ENCODE measurements at regions not wholly inside any gene's neighbourhood (a gene's known extent, or its start where the extent isn't known, plus 50 kb on each side); places are given as distances from the start of the nearest gene placed in this dataset.
"Not testable (repeated sequence)": the region's sequence is repeated elsewhere in the genome, so short reads cannot be mapped to it uniquely, and the experiment has no call there.

- DNase-seq (ENCODE audit: low read depth in 2 of 2): no peak
Measured at GRCh38 chr5:167852515-167852914, 438.9 kb upstream of the WWC1 start.

GRCh38 chr5:167853421-167853820 lies 438.0 kb upstream of the WWC1 start:
- no peak for DNase-seq (ENCODE audit: low read depth in 2 of 2)

GRCh38 chr5:167855818-167856217 lies 435.6 kb upstream of the WWC1 start:
- DNase-seq (ENCODE audit: low read depth in 2 of 2): no peak

DNA sequence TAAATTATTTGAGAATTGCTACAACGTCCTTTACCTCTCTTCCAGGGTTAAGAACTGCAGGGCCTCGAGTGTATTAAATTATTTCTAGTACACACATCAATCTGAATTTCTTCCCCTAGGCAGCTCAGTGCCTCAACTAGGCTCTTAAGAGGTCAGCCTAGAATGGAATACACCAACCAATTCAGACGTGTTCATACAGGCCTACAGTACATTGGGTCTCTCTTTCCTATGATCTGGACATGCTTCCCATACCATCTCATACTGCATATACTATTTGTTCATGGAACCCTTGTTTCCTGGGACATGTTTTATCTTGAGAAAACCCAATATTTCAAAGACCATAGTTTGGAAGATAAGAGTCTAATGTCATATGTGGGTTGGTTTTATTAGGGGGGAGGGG lies 434.1 kb upstream of the WWC1 start:
- DNase-seq (ENCODE audit: low read depth in 2 of 2): no peak

DNA sequence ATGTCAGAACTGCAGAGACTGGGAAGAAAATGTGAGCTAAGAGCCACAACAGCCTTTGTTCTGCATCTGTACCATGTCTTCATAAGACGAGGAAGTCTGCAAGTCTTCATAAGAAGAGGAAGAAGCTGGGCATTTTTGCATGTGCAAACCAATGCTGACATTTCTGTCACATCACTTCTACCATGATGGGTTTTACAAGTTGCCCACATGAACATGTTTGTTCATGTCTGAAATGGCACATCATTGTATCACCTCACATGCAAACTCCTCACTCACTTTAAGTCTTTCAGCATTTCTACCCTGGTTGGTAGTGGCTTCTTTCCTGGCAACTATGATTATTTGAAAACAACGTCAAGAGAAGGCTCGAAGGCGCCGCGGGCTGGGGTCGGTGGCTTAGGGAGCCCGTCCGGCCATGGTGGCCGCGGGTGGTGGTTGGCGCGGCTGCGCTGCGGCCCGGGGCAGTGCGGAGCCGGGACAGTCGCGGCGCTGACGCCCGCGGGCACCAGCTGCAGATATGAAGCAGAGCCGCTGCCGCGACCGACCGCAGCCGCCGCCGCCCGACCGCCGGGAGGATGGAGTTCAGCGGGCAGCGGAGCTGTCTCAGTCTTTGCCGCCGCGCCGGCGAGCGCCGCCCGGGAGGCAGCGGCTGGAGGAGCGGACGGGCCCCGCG lies 433.1 kb upstream of the WWC1 start:
- not testable (repeated sequence) for DNase-seq (ENCODE audit: low read depth in 2 of 2)

DNA sequence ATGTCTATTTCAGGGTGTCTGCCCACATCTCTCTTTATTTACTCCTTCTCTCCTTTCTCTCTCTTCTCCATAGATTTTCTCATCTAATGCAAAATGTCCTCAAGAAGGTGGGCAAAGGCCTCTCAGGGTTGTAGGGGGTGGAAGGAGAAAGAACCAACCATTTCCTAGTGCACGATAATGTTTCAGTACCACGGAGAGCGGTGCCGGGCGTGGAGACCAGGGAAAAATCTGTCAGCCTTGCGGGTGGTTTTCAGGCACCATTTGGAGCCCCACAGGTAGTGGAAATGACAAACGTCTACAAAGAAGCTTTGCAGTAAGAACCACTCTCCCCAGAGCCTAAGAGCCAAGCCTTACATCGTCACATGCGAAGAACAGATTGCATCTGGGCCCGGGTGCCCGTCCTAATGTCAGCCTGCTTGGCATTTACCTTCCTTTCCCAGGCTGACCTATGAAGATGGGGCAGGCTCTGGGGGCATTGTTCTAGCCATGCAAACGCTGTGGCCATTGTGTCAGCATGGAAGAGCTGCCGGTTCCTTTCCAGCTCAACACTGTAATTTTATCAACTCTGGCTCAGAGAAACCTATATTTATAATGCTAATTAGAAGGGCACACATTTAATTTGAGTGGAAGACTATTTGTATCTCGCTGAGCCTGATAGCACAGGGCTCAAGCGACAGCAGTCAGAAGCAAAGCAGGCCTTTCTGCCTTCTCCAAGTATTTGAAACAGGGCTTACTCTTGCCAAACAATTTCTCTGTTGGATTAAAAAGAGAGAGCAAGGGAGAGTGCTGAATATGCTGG lies 430.1 kb upstream of the WWC1 start:
- DNase-seq (ENCODE audit: low read depth in 2 of 2): no peak

DNA sequence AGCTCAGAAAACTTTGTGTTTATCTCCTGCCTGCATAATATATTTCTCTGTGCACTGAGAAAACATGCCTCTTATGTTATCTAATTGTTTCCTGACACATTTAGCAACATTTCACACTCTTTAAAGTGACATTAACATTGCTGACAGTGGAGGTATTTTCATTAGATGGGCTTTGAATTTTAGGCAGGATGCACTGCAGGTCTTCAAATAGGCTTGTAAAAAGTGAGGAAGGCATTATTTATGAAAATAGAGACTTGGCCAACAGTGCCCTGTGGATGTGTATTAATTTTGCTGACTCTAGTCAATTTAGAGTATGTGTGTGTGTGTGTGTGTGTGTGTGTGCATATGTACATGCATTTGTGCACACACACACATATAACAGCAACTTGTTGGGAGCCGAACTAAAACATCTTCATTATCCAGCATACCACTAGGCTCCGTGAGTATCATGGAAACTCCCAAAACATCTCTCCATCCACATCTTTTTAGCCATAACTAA lies 429.5 kb upstream of the WWC1 start:
- no peak for DNase-seq (ENCODE audit: low read depth in 2 of 2)

DNA sequence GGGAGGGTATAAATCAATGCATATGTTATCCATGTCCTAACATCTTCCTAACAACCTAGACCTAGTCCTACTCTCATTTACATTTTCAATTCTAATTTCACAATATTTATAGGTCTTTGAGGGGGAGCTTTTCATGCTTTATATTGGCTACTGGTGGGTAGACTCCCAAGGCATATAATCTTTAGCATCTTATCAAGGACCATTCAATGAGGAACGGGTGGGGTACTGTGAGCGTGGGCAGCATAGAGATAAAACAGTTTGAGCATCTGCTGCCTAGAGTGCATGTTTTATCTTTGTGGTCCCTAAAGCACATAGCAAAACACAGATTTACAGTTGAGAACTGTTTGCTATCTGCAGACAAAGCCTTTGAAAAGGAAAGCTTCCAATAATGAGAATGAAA lies 427.6 kb upstream of the WWC1 start:
- DNase-seq (ENCODE audit: low read depth in 2 of 2): no peak

GRCh38 chr5:167864801-167865200 lies 426.6 kb upstream of the WWC1 start:
- no peak for DNase-seq (ENCODE audit: low read depth in 2 of 2)

GRCh38 chr5:167866797-167867196 lies 424.6 kb upstream of the WWC1 start:
- no peak for DNase-seq (ENCODE audit: low read depth in 2 of 2)

DNA sequence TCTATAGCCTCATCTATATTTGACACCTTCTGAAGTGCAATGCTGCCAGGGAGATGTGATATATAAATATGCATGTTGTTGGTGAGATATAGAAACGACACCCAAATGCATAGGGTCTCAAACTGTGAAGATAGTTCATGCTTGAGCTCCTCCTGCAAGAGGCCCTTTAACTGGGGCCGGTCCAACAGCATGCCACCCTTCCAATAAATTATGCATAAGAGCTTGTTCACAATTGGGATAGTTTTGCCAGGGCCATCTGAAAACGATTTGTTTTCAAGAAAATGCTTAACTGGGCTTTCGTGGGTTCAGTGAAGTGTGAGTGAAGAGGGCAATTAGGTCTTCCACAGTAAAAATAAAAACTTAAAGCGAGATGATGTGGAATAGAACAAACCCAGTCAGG lies 424.2 kb upstream of the WWC1 start:
- DNase-seq (ENCODE audit: low read depth in 2 of 2): no peak

- DNase-seq (ENCODE audit: low read depth in 2 of 2): no peak
Measured at GRCh38 chr5:167869125-167869524, 422.3 kb upstream of the WWC1 start.

DNA sequence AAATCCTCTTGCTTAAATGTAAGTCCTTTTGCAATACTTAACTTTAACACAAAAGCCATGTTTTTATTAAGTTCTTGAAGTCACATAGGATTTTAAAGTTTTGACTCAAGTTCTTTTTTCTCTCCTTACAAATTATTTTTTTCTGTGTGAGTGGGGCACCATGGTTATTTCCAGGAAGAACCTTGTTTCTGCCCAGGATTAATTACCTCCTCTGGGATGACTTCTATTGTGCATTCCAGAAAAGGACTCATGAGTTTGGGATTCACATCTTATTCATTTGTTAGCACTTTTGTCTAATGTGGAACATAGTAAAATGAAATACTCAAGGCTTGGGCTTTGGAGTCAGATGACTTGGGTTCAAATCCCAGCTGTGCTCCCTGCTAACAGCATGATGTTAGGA lies 421.4 kb upstream of the WWC1 start:
- no peak for DNase-seq (ENCODE audit: low read depth in 2 of 2)

DNA sequence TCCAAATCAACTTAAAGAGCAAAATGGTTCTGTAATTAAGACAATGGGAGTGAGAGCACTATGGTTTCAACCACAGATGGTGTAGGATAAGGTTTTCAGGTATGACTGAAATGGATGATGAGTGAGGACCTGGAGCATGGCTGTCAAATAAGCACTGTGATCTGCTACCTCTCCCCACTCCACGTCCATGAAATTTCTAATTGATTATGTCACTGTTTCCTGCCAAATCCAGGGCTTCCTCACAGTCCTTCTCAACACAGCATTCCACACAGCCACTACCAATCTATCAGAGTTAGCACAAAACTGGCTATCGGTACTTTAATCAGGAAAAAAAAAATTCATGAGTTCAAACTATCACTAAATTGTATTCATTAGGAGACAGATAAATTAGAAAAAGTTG lies 420.4 kb upstream of the WWC1 start:
- DNase-seq (ENCODE audit: low read depth in 2 of 2): no peak

GRCh38 chr5:167872791-167873190 lies 418.7 kb upstream of the WWC1 start:
- DNase-seq (ENCODE audit: low read depth in 2 of 2): no peak

DNA sequence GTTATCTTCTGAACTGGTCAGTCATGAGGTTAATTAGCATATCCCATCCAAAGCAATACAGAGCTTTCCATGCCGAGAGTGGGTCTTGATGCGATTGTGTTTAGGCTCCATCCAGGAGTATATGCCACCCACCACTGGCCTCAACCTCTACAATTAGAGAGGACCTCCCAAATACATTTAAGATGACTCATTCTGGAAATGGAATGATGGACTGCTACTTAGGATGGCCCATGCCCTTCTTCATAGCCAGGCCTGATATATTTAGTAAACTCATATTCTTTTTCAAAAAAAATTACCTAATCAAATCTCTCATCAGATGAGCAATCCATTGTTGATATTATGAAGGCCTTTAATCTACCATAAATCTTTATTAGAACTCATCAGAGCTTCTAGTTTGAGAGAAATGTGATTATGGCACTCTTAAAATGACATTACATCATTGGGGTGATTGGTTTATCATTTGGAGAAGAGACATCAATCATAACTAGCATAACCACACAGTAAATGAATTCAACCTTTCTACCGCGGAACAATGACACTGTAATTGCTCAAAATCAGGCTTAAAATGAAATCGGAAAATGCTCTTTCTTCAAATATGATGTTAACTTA lies 414.2 kb upstream of the WWC1 start:
- no peak for DNase-seq (ENCODE audit: low read depth in 2 of 2)

GRCh38 chr5:167877924-167878323 lies 413.5 kb upstream of the WWC1 start:
- DNase-seq (ENCODE audit: low read depth in 2 of 2): no peak

DNA sequence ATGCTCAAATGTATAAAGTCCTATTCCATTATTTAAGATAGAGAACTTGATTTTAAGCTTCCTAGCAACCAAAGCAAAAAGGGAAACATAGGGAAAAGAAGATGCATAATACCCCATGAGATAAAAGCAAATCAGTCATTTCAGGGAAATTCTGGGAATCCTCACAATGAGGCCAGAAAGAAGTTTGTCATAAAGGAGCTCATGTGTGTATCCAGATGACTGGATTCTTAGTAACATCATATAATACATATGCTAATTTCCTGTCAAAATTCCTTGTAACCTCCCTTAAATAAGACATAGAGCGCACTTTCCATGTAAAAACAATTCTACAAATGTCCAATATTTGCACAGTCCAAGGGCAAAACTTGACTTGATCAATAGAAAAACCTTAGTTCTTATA lies 411.0 kb upstream of the WWC1 start:
- DNase-seq (ENCODE audit: low read depth in 2 of 2): no peak

DNA sequence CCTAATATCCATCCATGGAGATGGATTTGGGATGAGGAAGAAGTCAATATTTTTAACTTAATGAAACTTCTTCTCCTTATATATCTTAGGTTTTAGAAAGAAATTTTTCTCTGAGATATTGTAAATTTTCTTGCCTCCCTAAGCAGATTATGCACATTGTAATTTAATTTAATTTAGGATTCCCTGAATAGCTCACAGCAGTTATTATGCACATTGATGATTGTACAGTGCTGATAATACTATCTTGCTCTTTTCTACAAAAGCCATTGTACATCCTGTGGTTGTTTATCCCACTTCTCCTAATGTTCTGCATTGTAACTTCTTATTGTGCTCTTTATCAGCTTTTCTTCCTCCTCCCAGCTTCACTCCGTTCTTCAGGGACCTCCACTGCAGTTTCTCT lies 410.4 kb upstream of the WWC1 start:
- no peak for DNase-seq (ENCODE audit: low read depth in 2 of 2)

- DNase-seq (ENCODE audit: low read depth in 2 of 2): no peak
Measured at GRCh38 chr5:167886196-167886595, 405.2 kb upstream of the WWC1 start.

DNA sequence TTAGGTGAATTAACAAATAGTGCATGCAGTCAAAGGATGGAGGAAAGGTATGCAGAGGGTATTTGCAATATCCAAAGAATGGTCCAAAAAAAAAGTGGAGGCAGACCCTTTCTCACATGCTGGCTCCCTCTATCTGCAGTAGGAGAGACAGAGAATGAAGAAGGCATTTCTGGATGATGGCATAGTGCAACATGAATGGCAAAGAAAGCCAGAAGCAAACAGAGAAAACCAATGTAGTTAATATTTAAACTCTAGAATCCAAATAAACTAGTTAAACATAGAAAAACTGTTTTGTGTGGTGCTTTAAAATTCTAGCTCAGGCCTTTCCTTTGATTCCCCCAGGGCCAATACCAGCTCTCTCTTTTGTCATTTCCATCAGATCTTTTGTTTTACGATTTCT lies 403.1 kb upstream of the WWC1 start:
- DNase-seq (ENCODE audit: low read depth in 2 of 2): no peak

DNA sequence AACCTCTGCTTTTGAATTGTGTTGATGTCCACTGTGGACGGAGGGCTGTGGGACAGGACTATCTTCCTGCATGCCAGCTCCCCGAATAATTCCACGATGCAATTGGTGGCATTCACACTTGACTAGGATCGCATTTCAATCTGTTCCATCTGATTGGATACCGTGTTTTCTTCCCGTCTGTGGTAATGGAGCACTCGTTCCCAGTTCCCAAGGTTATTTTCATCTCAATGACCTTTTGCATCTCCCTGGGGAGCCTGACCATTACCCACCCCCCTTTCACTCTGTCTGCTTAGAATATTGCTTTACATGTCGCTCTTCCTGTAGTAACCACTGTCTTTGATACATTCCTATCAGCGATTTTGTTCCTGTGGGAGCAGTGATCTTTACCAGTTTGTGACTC lies 402.2 kb upstream of the WWC1 start:
- no peak for DNase-seq (ENCODE audit: low read depth in 2 of 2)

Data from activated CD4-positive, alpha-beta T cell treated with anti-CD3 and anti-CD28 coated beads for 24 hours (primary cell).